GM12891 (cell line): ENCODE measurements at regions not wholly inside any gene's neighbourhood (a gene's known extent, or its start where the extent isn't known, plus 50 kb on each side); places are given as distances from the start of the nearest gene placed in this dataset.

ENCODE experiments used
- DNase-seq: peaks from one replicate; pipeline ENCODE4 v3.0.0; 2011; ENCODE audit warnings: low spot score; ENCODE audit not compliant: insufficient read length
- FAIRE-seq: peaks from 2 replicates; lab custom pipeline; 2011; peaks lifted over from hg19 to GRCh38; lab: Jason Lieb, UNC
- PAX5 ChIP-seq: IDR thresholded peaks from 2 replicates; pipeline ENCODE4 v1.6.1; 2011; ENCODE audit warnings: low read length, moderate library complexity, mild to moderate bottlenecking; ENCODE audit not compliant: insufficient read depth, severe bottlenecking
- POLR2A ChIP-seq: IDR thresholded peaks from 2 replicates; pipeline ENCODE4 v1.6.1; 2011; ENCODE audit warnings: low read depth, low read length, control low read depth
- POLR2AphosphoS5 ChIP-seq: IDR thresholded peaks from 2 replicates; pipeline ENCODE4 v1.6.1; 2011; ENCODE audit warnings: low read depth, low read length, control low read depth
- POU2F2 ChIP-seq: IDR thresholded peaks from 2 replicates; pipeline ENCODE4 v1.6.1; 2011; ENCODE audit warnings: low read depth, mild to moderate bottlenecking, control low read depth, low read length, moderate library complexity
- SPI1 ChIP-seq: IDR thresholded peaks from 2 replicates; pipeline ENCODE4 v1.6.1; 2011; ENCODE audit warnings: low read depth, low read length, control low read depth
- TAF1 ChIP-seq: IDR thresholded peaks from 2 replicates; pipeline ENCODE4 v1.6.1; 2011; ENCODE audit warnings: low read depth, low read length, control low read depth

GRCh38 chr14:30251017-30251416 lies 307.9 kb upstream of the G2E3 start:
- no peak for FAIRE-seq
- no peak for DNase-seq
- TF ChIP-seq PAX5 (no peak), POLR2A (no peak), POLR2AphosphoS5 (no peak), SPI1 (no peak), TAF1 (no peak), POU2F2 (no peak)

DNA sequence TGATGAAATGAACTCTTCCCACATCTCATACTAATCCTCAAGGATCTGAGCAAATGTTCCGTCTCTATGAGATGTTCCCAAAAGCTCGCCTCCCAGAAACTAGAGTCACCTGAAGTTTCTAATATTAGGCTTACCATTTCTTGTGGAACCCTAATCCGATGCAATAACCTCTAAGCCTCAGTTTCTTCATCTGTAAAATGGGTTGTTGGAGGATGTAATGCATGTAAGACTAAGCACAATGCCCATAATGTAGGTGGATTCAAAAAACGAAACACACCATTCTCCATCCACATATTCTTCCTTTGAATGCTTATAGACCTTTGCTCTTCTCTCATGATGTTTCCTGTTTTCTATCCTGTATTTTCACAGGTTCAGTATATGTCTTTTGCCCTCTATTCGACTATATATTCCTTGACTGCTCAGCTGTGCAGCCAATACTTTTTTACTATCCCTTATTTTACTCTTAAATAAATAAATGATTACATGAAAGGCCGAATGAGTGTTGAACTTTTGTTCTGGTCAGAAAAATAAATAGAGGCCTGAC lies 307.3 kb upstream of the G2E3 start:
- no peak for FAIRE-seq
- no peak for DNase-seq
- TF ChIP-seq PAX5, result no peak
- no peak for TF ChIP-seq POLR2A
- no peak for TF ChIP-seq SPI1
- TF ChIP-seq POLR2AphosphoS5, result no peak
- TF ChIP-seq POU2F2, result no peak
- TF ChIP-seq TAF1, result no peak

DNA sequence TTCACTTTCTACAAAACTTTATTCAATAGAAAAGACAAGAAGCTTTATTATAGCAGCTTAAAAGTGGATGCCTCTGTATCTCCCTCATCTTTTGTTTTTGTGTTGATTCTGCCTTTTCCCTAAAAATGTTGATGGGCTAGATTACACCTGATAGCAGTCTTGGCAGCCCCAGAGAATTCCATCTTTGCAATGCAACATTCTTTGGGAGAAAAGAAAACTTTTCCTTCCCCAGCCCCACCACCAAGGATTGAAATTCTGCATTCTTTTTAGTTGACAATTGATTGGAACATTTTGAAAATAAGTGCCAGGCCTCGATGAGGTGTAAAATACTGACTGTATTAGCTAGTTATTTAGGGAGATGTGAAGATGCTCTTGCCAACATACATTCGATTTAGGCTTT lies 306.8 kb upstream of the G2E3 start:
- TF ChIP-seq POU2F2 (no peak), POLR2AphosphoS5 (no peak), PAX5 (no peak), POLR2A (no peak), TAF1 (no peak), SPI1 (no peak)
- no peak for FAIRE-seq
- no peak for DNase-seq

GRCh38 chr14:30252783-30253674 lies 305.9 kb upstream of the G2E3 start:
- no peak for DNase-seq
- TF ChIP-seq TAF1 (no peak), SPI1 (no peak), POLR2A (no peak), PAX5 (no peak), POLR2AphosphoS5 (no peak), POU2F2 (no peak)
- FAIRE-seq, result no peak

DNA sequence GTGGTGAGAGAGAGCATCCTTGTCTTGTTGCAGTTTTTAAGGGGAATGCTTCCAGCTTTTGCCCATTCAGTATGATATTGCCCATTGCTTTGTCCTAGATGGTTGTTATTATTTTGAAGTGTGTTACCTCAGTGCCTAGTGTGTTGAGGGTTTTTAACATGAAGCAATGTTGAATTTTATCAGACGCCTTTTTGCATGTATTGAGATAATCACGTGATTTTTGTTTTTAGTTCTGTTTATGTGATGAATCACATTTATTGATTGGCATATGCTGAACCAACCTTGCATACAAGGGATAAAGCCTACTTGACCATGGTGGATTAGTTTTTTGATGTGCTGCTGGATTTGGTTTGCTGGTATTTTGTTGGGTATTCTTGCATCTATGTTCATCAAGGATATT lies 302.3 kb upstream of the G2E3 start:
- FAIRE-seq (no peak), DNase-seq (no peak)
- TF ChIP-seq PAX5 (no peak), TAF1 (no peak), POU2F2 (no peak), POLR2A (no peak), POLR2AphosphoS5 (no peak), SPI1 (no peak)

DNA sequence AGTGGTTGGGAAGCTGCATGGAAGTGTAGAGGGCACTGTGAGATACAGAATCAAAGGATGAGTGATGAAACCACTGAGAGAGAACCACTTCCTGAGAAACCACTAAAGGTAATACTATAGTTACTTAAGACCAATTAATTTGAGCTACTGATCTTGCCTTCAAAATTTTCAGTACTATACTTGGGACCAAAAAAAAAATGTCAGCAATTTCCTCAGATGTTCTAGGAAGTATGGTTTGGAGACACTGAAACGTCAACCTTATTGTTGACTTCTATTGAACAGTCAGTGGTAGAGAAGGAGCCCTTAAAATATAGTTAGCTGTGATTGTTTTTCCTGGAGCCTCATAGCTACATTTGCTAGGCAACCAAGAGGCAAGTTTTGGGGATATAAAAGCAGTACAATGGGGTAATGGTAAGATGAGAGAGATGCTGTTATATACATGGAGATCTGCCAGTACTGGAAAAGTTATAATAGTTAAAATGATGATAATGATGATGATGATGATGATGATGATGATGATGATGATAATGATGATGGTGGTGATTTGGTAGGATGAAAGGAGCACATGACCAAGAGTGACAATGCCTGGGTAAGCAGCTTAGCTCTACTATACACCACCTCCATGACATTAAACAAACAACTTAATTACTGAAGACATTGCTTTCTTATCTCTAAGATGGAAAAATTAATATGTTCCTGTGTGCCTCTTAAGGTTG lies 300.9 kb upstream of the G2E3 start:
- DNase-seq, result no peak
- FAIRE-seq, result no peak
- no peak for TF ChIP-seq POLR2AphosphoS5
- no peak for TF ChIP-seq TAF1

DNA sequence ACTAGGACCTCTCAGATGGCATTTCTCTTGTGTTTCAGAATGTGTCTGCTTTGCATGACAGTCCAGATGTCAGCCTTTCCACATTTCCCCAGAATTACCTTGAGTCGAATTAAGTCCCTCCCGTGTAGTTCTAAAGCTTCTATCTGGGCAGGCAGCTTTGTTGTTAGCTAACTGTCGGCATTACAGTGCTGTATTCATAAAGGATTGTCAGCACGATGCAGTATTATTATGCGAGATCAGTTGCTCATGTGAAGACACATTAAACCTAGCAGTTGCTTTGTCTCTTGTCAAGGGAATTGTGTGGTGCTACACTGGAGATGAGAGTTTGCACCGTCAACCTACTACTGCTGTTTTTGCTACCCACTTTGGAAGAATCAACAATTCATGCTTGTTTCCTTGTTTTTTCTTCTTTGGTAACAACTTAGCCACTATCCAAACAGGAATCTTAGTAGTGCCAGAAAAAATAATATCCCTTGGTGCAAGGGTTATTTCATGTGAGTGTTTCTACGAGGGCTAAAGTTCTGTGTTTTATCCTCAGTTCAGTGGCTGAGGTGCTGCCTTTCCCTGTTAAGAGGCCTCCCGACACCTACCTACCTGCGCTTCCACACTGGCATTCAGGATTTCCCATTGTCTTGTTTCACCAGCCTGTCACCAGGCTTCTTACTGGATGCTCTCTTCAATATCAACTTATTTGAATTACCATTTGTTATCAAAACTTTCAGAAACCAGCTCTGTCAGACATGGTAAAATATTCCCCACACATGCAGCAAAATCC lies 297.9 kb upstream of the G2E3 start:
- no peak for TF ChIP-seq SPI1
- no peak for TF ChIP-seq PAX5
- TF ChIP-seq POLR2AphosphoS5, result no peak
- no peak for TF ChIP-seq TAF1
- no peak for TF ChIP-seq POU2F2
- no peak for TF ChIP-seq POLR2A
- DNase-seq (no peak), FAIRE-seq (no peak)

- no peak for TF ChIP-seq TAF1
- TF ChIP-seq SPI1, result no peak
- no peak for TF ChIP-seq PAX5
- no peak for TF ChIP-seq POLR2A
- TF ChIP-seq POLR2AphosphoS5, result no peak
- no peak for TF ChIP-seq POU2F2
- FAIRE-seq, result no peak
- no peak for DNase-seq
Observed at GRCh38 chr14:30264161-30264560, 294.8 kb upstream of the G2E3 start.

DNA sequence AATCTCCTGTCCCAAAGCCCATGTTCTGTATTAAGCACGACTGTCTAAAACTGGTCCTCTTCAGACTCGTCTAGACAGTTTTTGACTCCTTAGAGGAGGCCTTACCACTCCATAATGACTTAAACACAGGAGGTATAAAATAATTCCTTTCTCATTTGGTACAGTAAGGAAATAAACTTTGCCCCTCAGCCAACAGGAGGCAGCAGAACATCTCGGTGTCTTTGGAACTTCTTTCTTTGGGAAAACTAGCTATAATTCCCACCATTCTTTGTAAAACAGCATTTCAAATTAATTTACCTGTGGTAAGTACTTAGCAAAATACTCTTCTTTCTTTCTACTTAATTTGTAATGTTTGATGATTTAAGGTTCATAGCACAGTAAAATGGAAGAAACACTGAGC lies 292.7 kb upstream of the G2E3 start:
- DNase-seq, result no peak
- TF ChIP-seq SPI1 (no peak), POLR2A (no peak), POU2F2 (no peak), PAX5 (no peak), TAF1 (no peak), POLR2AphosphoS5 (no peak)
- no peak for FAIRE-seq
